ENCODE measurements at regions not wholly inside any gene's neighbourhood (a gene's known extent, or its start where the extent isn't known, plus 50 kb on each side); places are given as distances from the start of the nearest gene placed in this dataset.
"Not testable (repeated sequence)": the region's sequence is repeated elsewhere in the genome, so short reads cannot be mapped to it uniquely, and the experiment has no call there.

DNA sequence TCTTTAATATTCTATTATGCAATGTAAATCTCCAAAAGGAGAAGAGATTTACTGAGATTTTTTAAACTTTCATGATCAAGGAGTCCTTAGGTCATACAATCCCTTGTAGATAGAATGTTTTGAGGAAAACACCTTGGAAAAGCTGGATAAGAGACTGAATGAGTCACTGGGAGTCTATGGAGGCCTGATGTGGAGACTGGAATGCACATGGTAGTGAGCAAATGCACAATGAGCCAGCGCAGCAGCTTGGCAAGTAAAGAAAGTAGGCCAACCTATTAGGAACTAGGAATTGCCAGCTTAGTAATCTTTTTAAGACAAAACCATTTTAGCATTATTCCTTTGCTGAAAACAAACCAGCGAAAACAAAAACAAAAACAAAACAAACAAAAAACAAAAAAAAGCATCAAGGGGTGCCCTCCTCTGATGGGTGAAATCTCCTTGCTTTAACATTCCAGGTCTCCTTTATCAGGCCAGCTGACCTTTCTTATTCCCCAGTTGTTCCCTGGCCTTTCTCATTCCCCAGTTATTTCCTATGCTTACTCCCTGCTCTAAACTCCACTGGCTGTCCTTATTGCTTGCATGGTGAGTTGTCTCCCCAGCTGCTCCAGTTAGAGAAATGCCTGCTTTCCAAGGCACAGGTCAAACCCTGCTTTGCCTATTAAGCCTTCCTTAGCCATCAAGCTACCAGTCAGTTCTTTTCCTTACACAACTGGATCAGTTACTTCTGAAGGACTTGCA is 135.8 kb downstream of the PLCE1 start:
- DNase-seq = no peak

GRCh38 chr10:94131885-94132284 is 138.2 kb downstream of the PLCE1 start:
- no peak for DNase-seq

GRCh38 chr10:94133239-94133638 is 139.5 kb downstream of the PLCE1 start:
- no peak for DNase-seq

GRCh38 chr10:94137747-94138146 is 144.0 kb downstream of the PLCE1 start:
- DNase-seq = no peak

DNA sequence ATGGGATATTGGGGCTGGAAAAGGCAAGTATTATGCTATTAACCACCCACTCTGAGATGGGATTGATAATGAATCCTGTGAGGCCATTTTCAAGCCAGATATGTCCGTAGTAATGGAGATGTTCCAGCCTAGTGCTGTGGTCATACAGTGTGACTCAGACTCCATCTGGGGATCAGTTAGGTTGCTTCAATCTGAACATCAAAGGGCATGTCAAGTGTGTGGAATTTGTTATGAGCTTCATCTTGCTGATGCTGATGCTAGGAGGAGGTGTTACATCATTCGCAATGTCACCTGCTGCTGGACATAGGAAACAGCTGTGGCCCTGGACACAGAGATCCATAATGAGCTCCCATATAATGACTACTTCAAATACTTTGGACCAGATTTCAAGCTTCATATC is 144.7 kb downstream of the PLCE1 start:
- DNase-seq = no peak

DNA sequence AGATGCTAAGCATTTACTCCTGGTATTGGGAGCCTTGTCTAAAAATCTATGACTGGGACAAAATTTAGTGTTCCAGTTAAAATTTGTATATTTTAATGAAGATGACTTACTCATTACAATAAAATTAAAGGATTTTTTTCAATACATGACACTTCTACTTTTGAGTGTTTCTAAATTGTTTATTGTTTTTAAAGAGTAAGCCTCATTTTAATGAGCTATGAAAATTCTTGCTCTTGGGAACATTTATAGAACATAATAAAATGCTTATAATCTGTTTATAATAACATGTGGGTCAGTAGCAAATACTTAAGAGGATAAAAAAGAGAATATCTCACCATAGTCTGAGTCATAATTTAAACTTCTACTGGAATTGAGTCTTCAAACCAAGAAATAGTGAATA is 149.5 kb downstream of the PLCE1 start:
- no peak for DNase-seq

DNA sequence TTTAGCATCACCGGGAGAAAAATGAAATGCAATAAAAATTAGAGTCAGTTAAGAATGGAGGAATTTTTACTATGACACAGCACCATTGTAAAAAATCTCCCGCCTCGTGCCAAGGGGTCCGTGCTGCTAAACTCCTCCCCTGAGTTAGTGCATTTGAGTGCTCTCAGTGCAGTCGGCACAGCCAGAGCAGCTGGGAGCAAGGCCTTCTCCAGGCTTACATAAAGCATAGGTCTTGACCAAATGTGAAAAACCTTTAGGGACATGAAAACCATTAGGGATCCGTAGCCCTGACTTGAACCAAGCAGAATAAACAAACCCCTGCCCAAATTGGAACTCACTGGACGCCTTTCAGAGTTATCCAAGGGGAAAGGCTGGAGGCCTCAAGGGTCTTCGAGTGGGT is 152.6 kb downstream of the PLCE1 start:
- DNase-seq = no peak

- no peak for DNase-seq
Measured at GRCh38 chr10:94146746-94147145, 153.0 kb downstream of the PLCE1 start.

DNA sequence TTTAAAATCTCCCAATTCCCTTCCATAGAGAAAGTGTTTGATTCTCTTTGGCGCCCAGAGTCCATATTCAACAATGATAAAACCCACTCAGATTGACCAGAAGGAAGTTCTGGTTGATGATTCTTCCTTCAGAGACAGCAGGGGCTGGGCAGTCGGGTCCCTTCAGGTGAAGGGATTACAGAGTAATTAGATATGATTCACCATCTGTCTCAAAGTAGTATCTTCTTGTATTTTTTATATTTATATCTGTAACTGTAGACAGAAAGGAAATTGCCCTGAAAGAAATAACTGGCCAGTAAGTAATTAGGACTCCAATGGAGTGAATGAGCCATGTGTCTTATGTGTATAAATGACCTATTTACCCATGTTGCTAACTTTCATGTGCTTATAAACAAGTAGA is 156.0 kb downstream of the PLCE1 start:
- DNase-seq = no peak

- no peak for DNase-seq
Measured at GRCh38 chr10:94150541-94151184, 156.9 kb downstream of the PLCE1 start.

DNA sequence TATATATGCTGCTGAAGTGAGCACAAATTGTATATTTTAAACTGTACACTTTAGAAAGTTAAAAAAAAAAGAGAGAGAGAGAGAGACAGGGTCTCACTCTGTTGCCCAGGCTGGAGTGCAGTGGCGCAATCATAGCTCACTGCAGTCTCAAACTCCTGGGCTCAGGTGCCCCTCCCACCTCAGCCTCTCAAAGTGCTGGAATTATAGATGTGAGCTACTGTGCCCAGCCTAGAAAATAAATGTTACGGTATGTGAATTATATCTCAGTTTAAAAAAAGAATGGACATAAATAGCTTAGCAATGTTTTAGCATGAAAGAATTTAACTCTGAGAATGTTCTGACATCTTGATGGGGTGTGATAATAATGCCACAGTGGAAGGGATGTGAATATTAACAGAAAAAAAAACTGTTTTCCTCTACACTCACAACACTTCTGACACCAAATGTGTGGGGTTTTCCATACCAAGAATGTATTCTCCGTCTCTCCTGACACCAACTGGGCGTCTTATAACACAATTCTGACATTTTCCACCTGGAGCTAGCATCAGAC is 162.1 kb downstream of the PLCE1 start:
- no peak for DNase-seq

DNA sequence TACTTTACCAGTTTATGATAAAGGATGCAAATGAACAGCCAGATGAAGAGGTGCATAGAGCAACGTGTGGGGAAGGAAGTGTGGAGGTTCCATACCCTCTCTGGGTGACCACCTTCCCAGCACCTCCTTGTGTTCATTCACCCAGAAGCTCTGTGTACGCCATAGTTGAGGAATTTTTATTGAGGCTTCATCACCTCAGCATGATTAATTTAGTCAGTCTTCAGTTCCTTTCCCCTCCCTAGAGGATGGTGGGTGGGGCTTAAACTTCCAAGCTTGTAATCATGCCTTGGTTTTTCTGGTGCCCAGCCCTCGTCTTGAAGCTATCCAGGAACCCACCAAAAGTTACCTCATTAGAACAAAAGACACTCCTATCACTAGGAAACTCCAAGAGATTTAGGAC is 162.7 kb downstream of the PLCE1 start:
- no peak for DNase-seq

GRCh38 chr10:94165158-94165611 is 171.5 kb downstream of the PLCE1 start:
- not testable (repeated sequence) for DNase-seq

DNA sequence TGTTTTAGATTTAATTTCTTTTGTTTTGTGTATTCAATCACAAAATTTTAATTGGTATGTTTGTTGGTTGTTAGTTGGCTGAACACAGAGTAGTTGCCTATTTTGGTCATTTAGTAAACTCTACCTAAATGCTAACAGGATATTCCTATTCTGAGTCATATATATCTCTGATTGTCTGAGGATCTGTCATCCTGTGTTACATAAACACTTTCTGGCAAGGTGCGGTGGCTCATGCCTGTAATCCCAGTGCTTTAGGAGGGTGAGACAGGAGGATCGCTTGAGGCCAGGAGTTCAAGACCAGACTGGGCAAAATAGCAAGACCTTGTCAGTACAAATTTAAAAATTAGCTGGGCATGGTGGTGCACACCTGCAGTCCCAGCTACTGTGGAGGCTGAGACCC is 178.6 kb downstream of the PLCE1 start:
- DNase-seq = no peak

- no peak for DNase-seq
Measured at GRCh38 chr10:94173594-94173993, 179.9 kb downstream of the PLCE1 start.

- DNase-seq = no peak
Measured at GRCh38 chr10:94174838-94175237, 181.1 kb downstream of the PLCE1 start.

- DNase-seq = no peak
Measured at GRCh38 chr10:94178475-94179253, 184.1 kb downstream of the NOC3L start.

DNA sequence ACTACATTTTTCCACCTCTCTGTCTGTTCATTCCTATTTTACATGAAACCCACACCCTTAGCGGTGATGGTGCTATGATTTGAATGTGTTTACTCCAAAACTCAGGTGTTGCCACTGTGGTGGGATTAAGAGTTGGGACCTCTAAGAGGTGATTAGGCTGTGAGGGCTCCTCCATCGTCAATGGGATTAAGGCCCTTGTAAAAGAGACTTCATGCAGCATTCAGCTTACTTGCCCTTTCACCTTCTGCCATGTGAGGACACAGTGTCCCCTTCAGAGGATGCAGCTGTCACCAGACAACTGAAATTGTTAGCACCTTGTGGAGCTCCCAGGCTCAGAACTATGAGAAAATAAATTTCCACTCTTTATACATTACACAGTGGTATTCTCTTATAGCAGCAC is 182.2 kb downstream of the NOC3L start:
- no peak for DNase-seq

- no peak for DNase-seq
Measured at GRCh38 chr10:94183666-94184264, 179.0 kb downstream of the NOC3L start.

DNA sequence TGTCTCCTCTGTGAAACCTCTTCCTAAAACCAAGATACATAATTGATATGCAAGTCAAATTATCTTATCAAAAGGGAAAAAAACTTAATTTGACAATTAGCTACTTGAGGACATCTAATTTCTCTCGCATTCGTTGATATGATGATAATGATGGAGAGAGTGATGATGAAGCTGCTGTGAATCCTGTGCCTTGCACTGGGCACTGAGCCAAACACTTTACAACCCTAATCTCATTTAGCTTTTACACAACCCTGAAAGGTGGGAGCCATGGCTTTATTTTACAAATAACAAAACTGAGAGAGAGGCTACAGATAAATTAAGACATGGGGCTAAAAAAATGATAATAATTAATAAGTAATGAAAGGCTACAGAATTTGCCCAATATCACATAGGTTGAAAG is 176.0 kb downstream of the NOC3L start:
- no peak for DNase-seq

DNA sequence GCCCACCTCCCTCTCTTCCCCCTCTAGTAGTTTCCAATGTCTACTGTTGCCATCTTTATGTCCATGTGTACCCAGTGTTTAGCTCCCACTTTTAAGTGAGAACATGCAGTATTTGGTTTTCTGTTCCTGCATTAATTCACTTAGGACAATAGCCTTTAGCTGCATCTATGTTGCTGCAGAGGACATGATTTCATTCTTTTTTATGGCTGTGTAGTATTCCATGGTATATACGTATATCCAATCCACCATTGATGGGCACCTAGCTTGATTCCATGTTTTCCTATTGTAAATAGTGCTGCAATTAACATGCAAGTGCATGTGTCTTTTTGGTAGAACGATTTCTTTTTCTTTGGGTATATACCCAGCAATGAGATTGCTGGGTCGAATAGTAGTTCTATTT is 170.4 kb downstream of the NOC3L start:
- no peak for DNase-seq

DNA sequence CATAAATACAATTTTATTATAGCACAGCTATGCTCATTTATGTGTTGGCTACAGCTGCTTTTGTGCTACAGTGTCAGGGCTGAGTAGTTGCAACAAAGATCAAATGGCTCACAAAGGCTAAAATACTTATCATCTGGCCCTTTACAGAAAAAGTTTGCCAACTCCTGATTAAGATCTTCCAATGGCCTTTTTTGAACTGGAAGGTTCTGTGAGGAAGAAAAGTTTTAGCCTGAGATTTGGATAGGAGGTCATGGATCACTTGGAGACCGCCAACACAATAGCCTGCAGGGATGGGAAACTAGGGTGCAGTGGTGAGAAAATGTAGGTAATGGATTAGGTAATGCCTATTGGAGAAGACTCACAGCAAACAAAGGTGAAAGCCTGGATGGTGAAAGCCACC is 169.8 kb downstream of the NOC3L start:
- DNase-seq = no peak

GRCh38 chr10:94193466-94193924 is 169.2 kb downstream of the NOC3L start:
- DNase-seq = no peak

All from NCI-H1048 (cell line).